D721Med (cell line): ENCODE measurements at regions not wholly inside any gene's neighbourhood (a gene's known extent, or its start where the extent isn't known, plus 50 kb on each side); places are given as distances from the start of the nearest gene placed in this dataset.
"Not testable (repeated sequence)": the region's sequence is repeated elsewhere in the genome, so short reads cannot be mapped to it uniquely, and the experiment has no call there.

Experiments
- DNase-seq: peaks from one replicate; pipeline ENCODE4 v3.0.0; 2011; ENCODE audit warnings: low spot score; ENCODE audit not compliant: insufficient read length
- FAIRE-seq: peaks from 2 replicates; lab custom pipeline; 2011; peaks lifted over from hg19 to GRCh38; lab: Jason Lieb, UNC
- CTCF ChIP-seq: IDR thresholded peaks from 2 replicates; pipeline ENCODE4 v1.5.1; 2012; ENCODE audit warnings: mild to moderate bottlenecking, control low read depth; ENCODE audit not compliant: insufficient read depth; ENCODE audit errors: missing control alignments

- no peak for TF ChIP-seq CTCF
- FAIRE-seq (no peak), DNase-seq (no peak)
Observed at GRCh38 chr2:186977433-186978045, 128.6 kb upstream of the ZSWIM2 start.

GRCh38 chr2:186976329-186976728 is 127.4 kb upstream of the ZSWIM2 start:
- FAIRE-seq (no peak), DNase-seq (no peak)
- TF ChIP-seq CTCF: no peak

- no peak for DNase-seq
- no peak for TF ChIP-seq CTCF
- no peak for FAIRE-seq
Observed at GRCh38 chr2:186972281-186972970, 123.5 kb upstream of the ZSWIM2 start.

GRCh38 chr2:186968277-186968676 is 119.3 kb upstream of the ZSWIM2 start:
- DNase-seq (no peak), FAIRE-seq (no peak)
- TF ChIP-seq CTCF: no peak

- FAIRE-seq (no peak), DNase-seq (no peak)
- TF ChIP-seq CTCF: no peak
Observed at GRCh38 chr2:186966015-186966414, 117.0 kb upstream of the ZSWIM2 start.

GRCh38 chr2:186962085-186962747 is 113.2 kb upstream of the ZSWIM2 start:
- no peak for TF ChIP-seq CTCF
- no peak for FAIRE-seq
- DNase-seq: no peak

GRCh38 chr2:186960241-186960640 is 111.3 kb upstream of the ZSWIM2 start:
- not testable (repeated sequence) for FAIRE-seq, DNase-seq
